COR-L47 (cell line): ENCODE measurements at regions not wholly inside any gene's neighbourhood (a gene's known extent, or its start where the extent isn't known, plus 50 kb on each side); places are given as distances from the start of the nearest gene placed in this dataset.

ENCODE experiments used
- DNase-seq: peaks from one replicate; lab custom pipeline; 2025; lab: John Stamatoyannopoulos, UW

DNA sequence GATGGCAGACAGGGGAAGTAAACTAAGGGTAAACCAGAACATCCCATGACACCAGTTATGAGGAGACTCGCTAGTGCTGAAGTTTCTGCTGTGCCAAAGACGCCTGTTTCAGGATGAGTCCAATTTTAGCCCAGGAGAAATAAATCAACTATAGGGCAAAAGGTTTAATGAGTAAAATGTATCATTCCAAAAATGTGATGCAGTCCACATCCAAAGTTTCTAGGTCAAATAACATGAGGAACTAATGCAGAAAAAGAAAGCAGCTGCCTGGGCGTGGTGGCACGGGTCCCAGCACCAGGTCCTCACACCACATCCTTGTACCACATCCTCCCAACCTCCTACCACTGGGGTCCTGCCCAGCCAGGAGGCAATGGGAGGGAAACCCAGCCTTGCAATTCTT lies 126.9 kb upstream of the CTAGE1 start:
- no peak for DNase-seq

DNA sequence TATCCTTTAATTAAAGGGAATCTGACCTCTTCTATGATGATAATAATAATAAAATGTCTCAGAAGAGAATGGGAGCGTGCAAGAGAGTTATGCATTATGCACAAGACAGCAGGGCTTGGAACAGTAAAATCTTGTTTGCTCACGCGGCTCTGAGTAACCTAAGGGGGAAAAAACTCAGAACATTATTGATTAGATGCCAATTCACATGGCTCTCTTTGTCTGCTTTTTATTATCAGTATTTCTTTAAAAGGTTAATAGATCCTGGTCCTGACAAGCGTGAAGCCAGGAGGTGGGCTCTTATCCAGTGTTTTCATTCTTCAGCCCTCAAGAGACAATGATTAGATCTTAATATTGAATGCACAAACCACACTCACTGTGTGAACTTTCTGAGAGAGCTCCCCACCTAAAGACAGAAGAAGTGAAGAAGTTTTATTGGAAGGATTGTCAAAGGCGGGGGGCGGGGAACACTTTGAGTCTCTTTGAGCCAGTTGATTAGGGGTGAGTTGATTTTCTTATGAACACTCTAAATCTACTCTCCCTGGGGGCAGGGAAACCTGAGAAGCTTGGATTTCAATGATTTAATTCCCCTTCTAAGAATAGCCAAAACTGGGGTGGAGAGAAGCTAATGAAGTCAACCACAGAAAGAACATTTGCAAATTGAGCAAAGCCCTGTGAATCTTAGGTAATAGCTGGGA lies 127.5 kb upstream of the CTAGE1 start:
- no peak for DNase-seq

DNA sequence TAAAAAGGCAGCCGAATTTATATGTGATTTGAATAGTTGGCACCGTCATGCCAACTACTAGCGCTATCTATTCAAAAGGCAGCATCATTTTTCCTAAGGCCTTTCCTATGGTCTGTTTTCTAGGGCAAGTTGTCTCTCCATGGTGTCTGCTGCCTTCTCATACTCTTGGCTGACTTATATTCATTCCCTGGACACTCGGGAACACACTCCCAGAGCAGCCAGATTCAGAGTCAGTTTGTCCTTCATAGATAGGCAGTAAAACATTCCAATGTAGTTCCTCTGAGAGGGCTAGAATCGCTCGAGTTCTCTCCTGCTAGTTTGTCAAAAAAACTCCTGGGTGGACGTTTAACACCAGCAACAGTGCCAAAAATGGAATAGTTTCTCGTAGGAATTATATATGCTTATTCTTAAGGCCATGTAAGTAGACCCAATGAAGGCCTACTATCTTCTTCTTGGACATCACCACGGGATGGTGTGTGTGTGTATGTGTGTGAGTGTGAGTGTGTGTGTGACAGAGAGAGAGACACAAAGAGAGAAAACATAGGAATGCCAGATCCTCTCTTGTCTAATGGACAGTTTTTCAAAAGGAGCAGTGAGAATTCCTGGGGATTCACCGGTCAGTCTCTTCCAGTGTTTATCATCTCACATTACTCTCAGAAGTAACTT lies 129.3 kb upstream of the CTAGE1 start:
- DNase-seq = no peak

DNA sequence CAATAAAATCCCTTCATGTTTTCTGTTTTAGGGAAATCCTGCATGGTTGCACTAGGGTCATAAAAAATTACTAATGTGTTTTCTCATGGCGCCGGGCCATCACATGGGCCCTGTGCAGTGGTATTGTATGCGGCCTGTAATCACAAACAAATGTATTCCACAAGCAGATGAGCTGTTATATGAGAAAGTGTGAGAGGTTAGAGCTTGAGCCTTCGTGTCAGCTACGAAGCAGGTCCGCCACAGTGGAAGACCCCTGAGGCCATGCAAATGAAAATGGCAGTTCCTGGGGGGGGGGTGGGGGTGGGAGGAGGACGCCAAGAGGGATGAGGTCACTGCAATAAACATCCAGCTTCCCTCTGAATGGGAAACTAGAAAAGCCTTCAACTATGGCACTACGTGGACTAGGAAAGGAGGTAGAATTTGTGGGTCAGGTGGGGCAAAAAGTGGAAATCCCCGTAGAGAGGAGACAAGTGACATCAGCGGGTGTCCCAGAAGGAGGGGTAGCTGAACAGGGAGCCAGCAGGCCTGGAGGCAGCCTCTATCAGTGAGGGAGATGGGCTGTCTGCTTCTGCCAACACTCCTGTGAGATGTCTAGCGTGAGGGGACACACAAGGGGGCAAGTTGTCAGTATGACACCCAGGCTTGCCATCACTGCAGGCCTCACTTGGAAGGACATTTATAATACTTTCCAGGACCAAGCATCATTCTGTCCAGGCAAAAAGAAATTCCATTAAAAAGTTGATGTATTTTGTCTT lies 130.3 kb upstream of the CTAGE1 start:
- DNase-seq = no peak

DNA sequence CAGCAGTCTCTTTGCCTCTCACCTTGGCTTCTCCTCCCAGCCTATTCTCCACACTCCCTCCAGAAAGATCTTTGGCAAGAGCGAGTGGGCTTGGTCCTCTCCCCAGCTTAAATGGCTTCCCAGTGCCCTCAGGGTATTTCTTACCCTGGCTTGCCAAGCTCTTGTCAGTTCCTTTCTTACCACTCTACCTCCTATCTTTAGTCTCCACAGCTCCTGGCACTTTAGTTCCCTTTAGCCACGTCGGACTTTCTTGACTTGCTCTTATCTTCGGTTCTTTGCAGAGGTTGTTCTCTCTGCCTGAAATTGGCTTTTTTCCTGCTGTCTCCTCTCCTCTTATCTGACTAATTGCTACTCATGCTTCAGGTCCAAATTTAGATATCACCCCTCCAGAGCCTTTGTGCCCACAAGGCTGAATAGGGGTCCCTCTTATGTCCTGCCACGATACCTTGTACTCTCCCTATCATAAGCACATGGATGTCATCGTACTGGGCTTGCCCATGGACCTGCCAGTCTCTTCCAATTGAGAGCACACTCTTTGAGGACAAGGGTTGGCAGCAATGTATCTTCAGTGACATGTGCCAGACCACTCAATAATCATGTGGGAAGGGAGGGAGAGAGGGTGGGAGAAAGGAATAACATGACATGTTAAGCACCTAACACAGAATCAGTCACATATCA lies 131.7 kb upstream of the CTAGE1 start:
- DNase-seq = no peak

DNA sequence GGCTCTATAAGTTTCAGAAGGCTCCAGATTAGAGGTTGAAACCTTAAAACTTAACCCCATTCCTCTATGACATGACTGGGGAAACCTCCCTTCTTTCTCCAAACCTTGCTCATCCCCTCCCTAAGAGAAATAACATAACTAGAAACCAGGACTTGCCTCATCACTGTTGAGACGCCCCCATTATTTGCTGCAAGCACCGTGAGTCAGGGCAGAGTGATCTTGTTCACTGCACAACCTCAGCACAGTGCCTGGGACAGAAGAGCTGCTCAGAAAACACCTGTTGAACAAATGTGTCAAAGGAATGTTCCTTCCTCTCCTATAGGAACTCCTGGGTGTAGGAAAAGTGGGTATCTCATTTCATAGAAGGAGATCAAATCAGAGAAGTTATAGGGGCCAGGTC lies 132.7 kb upstream of the CTAGE1 start:
- no peak for DNase-seq

DNA sequence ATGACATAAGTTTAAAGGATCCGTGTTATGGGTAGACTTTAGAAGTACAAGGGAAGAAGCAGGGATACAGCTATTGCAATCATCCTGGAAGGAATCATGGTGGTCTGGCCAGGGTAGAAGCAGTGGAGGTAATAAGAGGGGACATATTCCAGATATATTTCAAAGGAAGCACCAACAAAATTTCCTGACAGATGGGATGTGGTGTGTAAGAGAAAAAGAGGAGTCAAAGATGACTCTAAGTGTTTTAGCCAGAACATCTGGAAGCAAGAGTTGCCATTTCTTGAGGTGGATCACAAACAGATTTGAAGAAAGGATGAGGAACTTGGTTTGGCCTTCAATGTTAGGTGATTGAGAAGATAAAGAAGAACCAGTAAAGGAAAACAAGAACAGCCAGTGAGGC lies 133.1 kb upstream of the CTAGE1 start:
- DNase-seq = no peak

GRCh38 chr18:22551536-22552151 lies 133.9 kb upstream of the CTAGE1 start:
- DNase-seq = no peak

DNA sequence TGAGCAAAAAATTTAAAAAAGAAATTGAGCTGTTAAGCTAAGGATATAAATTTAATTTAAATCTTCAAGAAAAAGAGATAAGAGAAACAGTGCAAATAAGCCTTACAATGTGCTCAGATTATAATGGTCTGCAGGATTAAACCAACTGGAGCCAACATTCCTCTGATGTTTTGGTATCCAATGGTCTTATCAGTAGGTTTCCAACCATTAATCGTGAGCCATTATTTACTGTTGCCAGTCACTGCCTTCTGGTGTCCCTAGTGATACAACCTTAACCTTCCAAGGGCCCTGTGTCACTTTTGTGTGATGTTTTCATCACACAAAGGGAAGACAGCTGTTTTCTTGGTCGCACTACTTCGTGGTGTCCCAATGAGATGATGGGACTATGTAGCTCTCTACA lies 134.5 kb upstream of the CTAGE1 start:
- DNase-seq = no peak

DNA sequence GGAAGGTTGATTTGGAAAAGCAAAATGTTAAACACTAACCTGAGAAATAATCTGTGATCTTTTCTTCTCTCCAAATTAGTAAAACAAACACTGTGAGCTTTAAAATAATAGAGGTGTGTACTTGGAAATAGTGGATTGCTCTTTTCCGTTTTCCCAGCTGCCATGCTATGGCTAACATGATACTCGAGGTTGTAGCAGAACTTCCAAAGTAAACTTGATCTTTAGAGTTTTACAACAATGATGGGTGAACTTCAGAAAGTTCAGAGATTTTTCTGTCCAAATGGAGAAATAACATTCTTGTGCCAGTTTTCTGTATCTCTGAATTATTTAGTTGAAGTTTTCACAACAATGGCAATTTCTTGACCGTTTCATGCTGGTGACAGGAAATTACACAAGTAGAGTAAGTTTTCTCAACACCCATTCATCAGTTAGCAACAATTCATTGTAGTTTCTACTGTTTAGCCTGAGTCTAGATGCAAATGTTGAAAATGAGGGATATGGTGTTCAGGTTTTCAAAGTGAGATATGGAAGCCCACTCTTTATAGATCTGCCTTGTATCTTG lies 135.3 kb upstream of the CTAGE1 start:
- DNase-seq = no peak

- DNase-seq = no peak
These were observed 138.8 kb upstream of the CTAGE1 start for GRCh38 chr18:22556222-22557167.

DNA sequence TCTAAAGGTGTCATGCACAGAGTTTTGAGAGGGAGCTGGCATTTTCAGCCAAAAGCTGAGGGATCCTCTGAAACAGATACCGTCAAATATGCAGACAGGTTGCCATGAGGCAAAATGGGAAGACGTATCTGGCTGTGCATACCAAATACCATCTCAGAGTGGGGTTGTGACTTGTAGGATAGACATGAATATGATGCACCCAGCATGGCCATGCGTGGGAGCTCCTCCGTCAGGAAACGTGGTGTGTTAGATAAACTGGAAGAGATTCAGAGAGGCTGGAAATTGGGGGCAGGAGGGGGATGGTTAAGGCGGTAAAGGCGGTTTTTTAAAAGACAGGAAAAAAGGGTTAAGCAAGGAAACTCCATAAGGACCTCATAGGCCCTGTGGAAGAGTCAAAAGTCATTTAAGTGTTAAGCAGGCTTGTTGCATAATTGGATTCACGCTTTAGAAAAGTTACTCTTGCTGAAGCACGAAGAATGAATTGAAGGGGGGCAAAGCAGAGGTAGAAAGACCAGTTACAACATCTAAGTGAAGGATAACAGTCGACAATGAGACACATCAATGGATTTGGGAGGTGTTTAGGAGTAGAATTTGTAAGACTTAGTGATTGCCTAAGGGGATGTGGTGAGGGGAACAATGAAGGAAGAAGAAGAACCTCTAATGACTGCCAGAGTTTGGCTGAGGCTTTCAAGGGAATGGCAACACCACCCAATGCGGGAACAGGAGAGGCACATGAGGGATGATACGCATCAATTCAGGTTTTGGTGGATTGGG lies 139.6 kb upstream of the CTAGE1 start:
- DNase-seq = no peak

- DNase-seq = no peak
These were observed 141.2 kb upstream of the CTAGE1 start for GRCh38 chr18:22558945-22559385.

- no peak for DNase-seq
These were observed 141.9 kb upstream of the CTAGE1 start for GRCh38 chr18:22559414-22560274.

GRCh38 chr18:22560275-22560610 lies 142.5 kb upstream of the CTAGE1 start:
- DNase-seq = no peak

DNA sequence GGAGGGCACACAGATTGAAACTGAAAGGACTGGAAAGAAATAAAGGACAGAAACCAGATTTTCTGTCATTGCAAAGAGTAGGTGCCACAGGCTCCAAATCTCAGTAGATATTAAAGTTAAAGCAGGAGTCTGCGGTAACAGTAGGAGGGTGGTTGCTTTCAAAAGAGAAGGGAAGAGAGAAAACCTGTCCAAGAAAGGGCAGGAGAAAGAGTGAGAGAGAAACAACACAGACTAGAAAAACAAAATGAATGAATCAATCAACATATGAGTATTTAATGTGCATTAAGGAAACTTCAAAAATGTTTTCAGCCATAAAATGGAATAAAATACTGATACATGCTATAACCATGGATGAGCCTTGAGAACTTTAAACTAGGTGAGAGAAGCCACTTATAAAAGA lies 143.1 kb upstream of the CTAGE1 start:
- no peak for DNase-seq

- DNase-seq = peak; percentile 70
These were observed 145.5 kb upstream of the CTAGE1 start for GRCh38 chr18:22563164-22563583.

GRCh38 chr18:22564036-22564435 lies 146.3 kb upstream of the CTAGE1 start:
- DNase-seq = no peak
